ENCODE measurements at regions not wholly inside any gene's neighbourhood (a gene's known extent, or its start where the extent isn't known, plus 50 kb on each side); places are given as distances from the start of the nearest gene placed in this dataset.
A peak's percentile ranks its signal among the peaks of the same experiment; 100 is the strongest.

- POLR2A ChIA-PET (ENCODE audit: partially characterized antibody) = no interaction called here
- CTCF ChIA-PET (ENCODE audit: partially characterized antibody) = interaction anchor here (0.6 to 1.2 kb wide), 2 partner anchors 110 to 952 kb away, joined by 3 read pairs; no protein-coding TSS in a partner anchor
- Histone ChIP-seq H2BK120ac (replicated peaks; ENCODE audit: low read depth, low read length) (no peak overlapping the region), H2BK20ac (ENCODE audit: low read length) (no peak overlapping the region), H4K8ac (ENCODE audit: extremely low read depth, insufficient read depth, low read length) (0 out of 2 replicates have a peak overlapping the region, but pooled peaks have one; percentile 4), H2AK5ac (ENCODE audit: low read depth, low read length) (no peak overlapping the region), H3K36me3 (ENCODE audit: control insufficient read depth in 2 of 4, insufficient read depth in 4 of 4, low read length in 3 of 4) (no peaks in the 10 kb centered on the region), H3K9ac (replicated peaks in 1 of 4; ENCODE audit: extremely low read depth in 1 of 4, low read depth in 3 of 4, low read length in 3 of 4) (no peak overlapping the region), H2BK15ac (ENCODE audit: low read length) (no peak overlapping the region), H3K4me2 (ENCODE audit: insufficient read depth in 1 of 2, low read depth in 2 of 2, low read length in 2 of 2) (no peak overlapping the region), H3K79me1 (ENCODE audit: low read depth, low read length) (no peaks in the 10 kb centered on the region), H3K4me1 (replicated peaks in 1 of 4; ENCODE audit: control insufficient read depth in 3 of 4, insufficient read depth in 4 of 4, low read length in 3 of 4) (no peaks in the 10 kb centered on the region), H3K14ac (ENCODE audit: insufficient read length) (no peak overlapping the region), H3K9me3 (ENCODE audit: insufficient read depth in 2 of 2, low read depth in 1 of 2, low read length in 1 of 2) (no peaks in the 10 kb centered on the region), H3K56ac (replicated peaks; ENCODE audit: insufficient read length, low read depth, low read length) (no peak overlapping the region), H3K23ac (ENCODE audit: insufficient read length) (no peak overlapping the region), H2BK5ac (ENCODE audit: low read depth, low read length) (no peak overlapping the region), H4K20me1 (replicated peaks in 1 of 2; ENCODE audit: control insufficient read depth in 1 of 2, insufficient read depth in 2 of 2, low read length in 2 of 2) (no peaks in the 10 kb centered on the region), H3K4me3 (ENCODE audit: extremely low read depth in 1 of 4, insufficient read depth in 2 of 4, low read depth in 3 of 4, low read length in 4 of 4) (no peak overlapping the region), H3K27me3 (replicated peaks in 1 of 4; ENCODE audit: control insufficient read depth in 3 of 4, extremely low read depth in 1 of 4, insufficient read depth in 3 of 4, low read length in 3 of 4) (no peaks in the 10 kb centered on the region), H4K5ac (ENCODE audit: insufficient read length, low read depth, low read length) (no peak overlapping the region), H2AFZ (ENCODE audit: low read length) (no peak overlapping the region), H3K79me2 (ENCODE audit: control insufficient read depth in 1 of 2, insufficient read depth in 2 of 2, low read length in 2 of 2) (no peaks in the 10 kb centered on the region; a peak in 1 of 4 replicates), H2BK12ac (ENCODE audit: low read depth, low read length) (no peak overlapping the region), H3K4ac (replicated peaks; ENCODE audit: insufficient read length, low read depth, low read length) (no peak overlapping the region), H3K27ac (ENCODE audit: low read depth, low read length) (no peak overlapping the region), H3K23me2 (ENCODE audit: low read depth, low read length) (peaks cover 3% of the 10 kb centered on the region; the same call in 1 of the 2 replicates), H4K91ac (replicated peaks; ENCODE audit: insufficient read length, low read length) (no peak overlapping the region), H3K18ac (ENCODE audit: extremely low read depth, low read length) (no peak overlapping the region)
- no peak for FAIRE-seq
- TF ChIP-seq SIRT6 (IDR thresholded peaks at IDR 0.05; ENCODE audit: low read length) (no peak), SIN3A (conservative IDR thresholded peaks at IDR 0.05 in 1 of 2, IDR thresholded peaks at IDR 0.05 in 1 of 2; ENCODE audit: low read depth in 1 of 2, low read length in 2 of 2) (no peak), SAP30 (IDR thresholded peaks at IDR 0.05; ENCODE audit: insufficient read depth, insufficient replicate concordance, low read length) (no peak), MAX (IDR thresholded peaks at IDR 0.05) (no peak), CEBPB (IDR thresholded peaks at IDR 0.05; ENCODE audit: low read depth, low read length) (no peak), TEAD4 (IDR thresholded peaks at IDR 0.05; ENCODE audit: low read depth, low read length) (no peak)
- no peak for DNase-seq (ENCODE audit: low read depth in 1 of 2, low spot score in 2 of 2)
- 94% methylated on average over 8 of the region's 8 CpGs; no CpG with 5 or more reads in 1 of the 2 experiments for WGBS, 2 experiments (ENCODE audit: extremely low coverage in 1 of 2, insufficient coverage in 1 of 2, insufficient read length in 1 of 2, insufficient replicate concordance in 2 of 2, low coverage in 1 of 2, low lambda C conversion rate in 2 of 2, missing lambda C conversion rate in 1 of 2)
Measured at GRCh38 chr5:2181149-2181548, 298.4 kb upstream of the IRX4 start.

Measured in H1 (cell line).